Ovary (tissue), 7 donors: ENCODE measurements at regions not wholly inside any gene's neighbourhood (a gene's known extent, or its start where the extent isn't known, plus 50 kb on each side); places are given as distances from the start of the nearest gene placed in this dataset.

Experiments used
- DNase-seq, 5 donors: peaks; one replicate each; pipeline ENCODE4 v3.0.0-alpha.2; 2019 to 2020
- H3K27ac ChIP-seq, 2 donors: fragments of 200-600 bp; one replicate each; pipeline versions ENCODE4 v1.5.1 to v1.8.0; 2019 to 2022
- H3K27me3 ChIP-seq: fragments of 200-600 bp; one replicate; pipeline ENCODE4 v1.8.0; 2022
- H3K36me3 ChIP-seq: fragments of 200-600 bp; sonication (generic); one replicate; pipeline ENCODE4 v1.5.1; 2019
- H3K4me1 ChIP-seq: one replicate; pipeline ENCODE4 v1.8.1; 2013; ENCODE audit warnings: mild to moderate bottlenecking, moderate library complexity; ENCODE audit not compliant: insufficient read depth
- H3K4me3 ChIP-seq: fragments of 200-600 bp; sonication (generic); one replicate; pipeline ENCODE4 v1.5.1; 2017
- H3K9me3 ChIP-seq, 2 donors: fragments of 200-600 bp in 1 of 2; sonication (generic) in 1 of 2; one replicate each; pipeline versions ENCODE4 v1.5.1 to v1.8.1; 2013 to 2019; ENCODE audit warnings: mild to moderate bottlenecking in 1 of 2, moderate library complexity in 1 of 2
- EP300 ChIP-seq: sonication (generic); formaldehyde crosslinking; IDR thresholded peaks from one replicate; pipeline ENCODE4 v1.6.1; 2017; ENCODE audit warnings: antibody characterized with exemption
- POLR2A ChIP-seq: fragments of 450-650 bp; IDR thresholded peaks from one replicate; pipeline ENCODE4 v1.6.1; 2017; ENCODE audit warnings: antibody characterized with exemption, mild to moderate bottlenecking, moderate library complexity
- WGBS, 3 donors: extraction: QIAGEN DNeasy Blood & Tissue Kit in 1 of 3; methylation state at CpG; one replicate each; pipeline versions ENCODE4 v1.1.5 to v1.1.7; 2013 to 2017; 5-methylcytosine and 5-hydroxymethylcytosine counted together
- intact Hi-C, 4 donors: fragments of 100-400 bp; cut with DNase I; formaldehyde crosslinking; loops; one replicate each; pipeline versions ENCODE4 v1.11.0 to v1.15.1; 2022 to 2023
- TF ChIP-seq, protein P1 (sequence below), 3 donors: fragments of 450-650 bp in 2 of 3; fragments of 200-600 bp in 1 of 3; IDR thresholded peaks; one replicate each; pipeline versions ENCODE4 v1.5.1 to v1.8.0; 2016 to 2022; ENCODE audit warnings: antibody characterized with exemption in 3 of 3, mild to moderate bottlenecking in 1 of 3
- donor health status: DM: no; HTN: no; CAD: no; lungs with moderate emphysema.
- donor health status: DM: no; HTN: no; CAD: no.
- donor health status: Bipolar disorder and iron deficiency.
- donor health status: DM: no; HTN: no; CAD: no.
- donor health status: DM: yes; HTN: yes; CAD: no.

DNA sequence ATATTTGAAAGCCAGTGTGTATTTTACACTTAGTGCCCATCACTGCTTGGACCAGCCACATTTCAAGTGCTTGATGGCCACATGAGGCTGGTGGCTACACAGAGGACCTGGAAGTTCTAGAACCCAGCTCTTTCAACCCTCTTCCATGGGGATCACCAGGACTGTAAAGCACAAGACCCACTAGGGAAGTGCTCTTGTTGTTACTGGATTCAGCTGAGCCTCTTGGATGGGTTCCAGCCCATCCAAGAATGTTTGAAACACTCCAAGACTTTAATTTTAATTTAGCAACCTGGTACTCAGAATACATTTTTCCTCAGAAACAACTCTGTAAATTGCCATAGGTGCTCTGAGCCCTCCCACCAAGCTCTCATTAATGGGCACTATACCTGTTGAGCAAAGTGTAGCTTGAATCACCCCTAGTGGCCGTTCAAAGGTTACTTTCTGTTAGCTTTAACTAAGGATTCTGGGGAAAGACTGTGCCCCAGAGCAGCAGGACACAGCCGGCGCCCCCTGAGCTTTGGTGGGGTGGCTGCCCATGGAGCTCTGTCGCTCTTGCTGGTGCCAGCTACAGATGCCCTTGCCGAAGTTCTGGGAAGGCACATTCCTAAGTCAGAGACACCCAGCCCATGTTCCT lies 212.4 kb downstream of the HSD17B3 start:
- 85 to 87% (median 85%) methylated on average over 5 of the region's 5 CpGs for WGBS, 3 donors
- Histone ChIP-seq H3K4me3 (no peak overlapping the region), H3K27me3 (no peaks in the 10 kb centered on the region), H3K27ac (no peak overlapping the region), H3K36me3 (no peaks in the 10 kb centered on the region), H3K9me3 (no peaks in the 10 kb centered on the region), H3K4me1 (no peaks in the 10 kb centered on the region)
- TF ChIP-seq EP300 = no peak
- no peak for TF ChIP-seq POLR2A
- TF ChIP-seq, protein P1, sequence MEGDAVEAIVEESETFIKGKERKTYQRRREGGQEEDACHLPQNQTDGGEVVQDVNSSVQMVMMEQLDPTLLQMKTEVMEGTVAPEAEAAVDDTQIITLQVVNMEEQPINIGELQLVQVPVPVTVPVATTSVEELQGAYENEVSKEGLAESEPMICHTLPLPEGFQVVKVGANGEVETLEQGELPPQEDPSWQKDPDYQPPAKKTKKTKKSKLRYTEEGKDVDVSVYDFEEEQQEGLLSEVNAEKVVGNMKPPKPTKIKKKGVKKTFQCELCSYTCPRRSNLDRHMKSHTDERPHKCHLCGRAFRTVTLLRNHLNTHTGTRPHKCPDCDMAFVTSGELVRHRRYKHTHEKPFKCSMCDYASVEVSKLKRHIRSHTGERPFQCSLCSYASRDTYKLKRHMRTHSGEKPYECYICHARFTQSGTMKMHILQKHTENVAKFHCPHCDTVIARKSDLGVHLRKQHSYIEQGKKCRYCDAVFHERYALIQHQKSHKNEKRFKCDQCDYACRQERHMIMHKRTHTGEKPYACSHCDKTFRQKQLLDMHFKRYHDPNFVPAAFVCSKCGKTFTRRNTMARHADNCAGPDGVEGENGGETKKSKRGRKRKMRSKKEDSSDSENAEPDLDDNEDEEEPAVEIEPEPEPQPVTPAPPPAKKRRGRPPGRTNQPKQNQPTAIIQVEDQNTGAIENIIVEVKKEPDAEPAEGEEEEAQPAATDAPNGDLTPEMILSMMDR (IDR thresholded peaks at IDR 0.05) = no peak
- no peak for DNase-seq
- intact Hi-C loops = loop anchor here in 1 of 4 donors (5.0 kb wide), 1 partner anchor 83 kb away; no protein-coding TSS in a partner anchor

DNA sequence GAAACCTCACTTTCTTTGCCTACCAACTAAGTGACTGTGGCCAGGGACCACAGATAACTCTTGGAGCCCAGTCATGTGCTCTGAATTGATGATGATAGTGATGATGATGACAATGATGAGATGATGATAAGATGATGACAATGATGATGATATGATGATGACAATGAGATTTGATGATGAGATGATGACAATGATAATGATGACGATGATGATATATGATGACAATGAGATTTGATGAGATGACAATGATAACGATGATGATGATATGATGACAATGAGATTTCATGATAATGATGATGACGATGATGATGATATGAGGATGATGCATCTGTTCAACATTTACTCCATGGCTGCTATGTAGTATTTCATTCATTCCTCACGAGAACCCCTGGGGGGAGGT lies 213.0 kb downstream of the ERCC6L2 start:
- no peak for DNase-seq
- intact Hi-C loops = loop anchor here in 1 of 4 donors (5.0 kb wide), 1 partner anchor 84 kb away; no protein-coding TSS in a partner anchor
- Histone ChIP-seq H3K9me3 (no peaks in the 10 kb centered on the region), H3K36me3 (no peaks in the 10 kb centered on the region), H3K4me3 (no peak overlapping the region), H3K4me1 (no peaks in the 10 kb centered on the region), H3K27ac (no peak overlapping the region), H3K27me3 (no peaks in the 10 kb centered on the region)
- WGBS, 3 donors = 87 to 97% (median 94%) methylated on average over 4 of the region's 4 CpGs
- TF ChIP-seq POLR2A = no peak

DNA sequence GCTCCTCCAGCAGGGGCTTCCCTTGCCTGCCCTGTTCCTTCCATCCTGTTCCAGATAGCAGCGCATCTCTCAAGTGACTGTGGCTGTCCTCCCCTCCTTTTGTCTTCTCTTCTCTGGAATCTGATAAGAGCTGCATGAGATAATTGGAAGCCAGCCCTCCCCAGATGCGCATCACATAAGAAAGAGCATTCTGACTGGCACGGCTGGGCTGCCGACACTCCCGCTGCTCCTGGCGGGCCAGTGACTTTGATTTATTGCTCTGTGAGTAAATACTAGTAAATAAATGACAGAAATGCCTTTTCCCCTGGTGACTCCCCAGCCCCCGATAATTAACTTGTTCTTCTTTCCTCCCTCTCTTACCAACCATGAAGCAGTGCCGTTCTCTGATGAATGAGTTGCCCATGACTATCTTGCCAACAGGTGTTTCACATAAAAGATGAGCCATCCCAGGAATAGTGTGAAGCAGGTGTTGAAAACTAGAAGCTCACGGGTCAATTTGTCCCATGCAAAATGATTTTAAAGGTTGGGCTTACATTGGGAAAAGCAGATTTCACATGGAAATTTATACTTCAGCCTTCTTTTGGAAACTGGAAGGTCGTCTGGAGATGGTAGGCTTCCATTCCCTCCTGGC lies 212.3 kb downstream of the ERCC6L2 start:
- Histone ChIP-seq H3K4me1 (no peaks in the 10 kb centered on the region), H3K27ac (no peak overlapping the region), H3K27me3 (no peaks in the 10 kb centered on the region), H3K9me3 (no peaks in the 10 kb centered on the region), H3K4me3 (no peak overlapping the region), H3K36me3 (no peaks in the 10 kb centered on the region)
- no peak for TF ChIP-seq POLR2A
- TF ChIP-seq, protein P1 (IDR thresholded peaks at IDR 0.05) = no peak
- TF ChIP-seq EP300 = no peak
- DNase-seq = no peak
- WGBS, 3 donors = 60 to 77% (median 75%) methylated on average over 10 of the region's 10 CpGs
- intact Hi-C loops = loop anchor here in 1 of 4 donors (5.0 kb wide), 1 partner anchor 85 kb away; no protein-coding TSS in a partner anchor

DNA sequence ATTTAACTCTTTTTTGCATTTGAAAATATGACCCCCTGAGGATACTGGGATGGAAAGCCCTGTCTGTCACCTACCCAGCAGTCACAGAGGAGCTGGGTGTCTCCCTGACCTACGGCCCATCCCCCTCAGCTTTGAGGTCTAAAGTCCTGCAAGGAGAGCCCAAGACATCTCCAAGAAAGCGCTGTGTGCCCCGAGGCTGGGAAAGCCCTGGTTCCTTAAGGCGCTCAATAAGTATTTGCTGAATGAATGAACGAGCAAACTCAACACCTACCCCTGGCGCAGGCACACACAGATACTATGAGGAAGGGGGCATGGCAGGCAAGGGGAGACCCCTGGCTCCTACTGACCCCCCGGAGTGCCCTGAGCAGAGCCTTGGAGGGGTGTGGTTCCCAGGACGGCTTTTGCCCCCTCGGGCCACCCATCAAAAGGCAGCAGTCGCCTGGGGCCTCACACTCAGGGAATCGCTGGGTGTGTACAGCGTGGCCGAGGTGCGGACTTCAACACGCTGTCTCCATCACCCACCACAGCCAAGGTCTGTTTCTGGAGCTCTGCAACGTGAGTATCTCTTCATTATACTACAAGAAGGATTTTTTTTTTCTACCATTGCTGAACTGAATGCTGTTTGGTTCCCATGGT lies 211.6 kb downstream of the ERCC6L2 start:
- no peaks in the 10 kb centered on the region for H3K4me1 ChIP-seq
- intact Hi-C loops = loop anchor here in 1 of 4 donors (5.0 kb wide), 1 partner anchor 85 kb away; no protein-coding TSS in a partner anchor
- H3K36me3 ChIP-seq = no peaks in the 10 kb centered on the region
- TF ChIP-seq EP300 (no peak), POLR2A (no peak)
- TF ChIP-seq, protein P1 (IDR thresholded peaks at IDR 0.05) = no peak
- no peaks in the 10 kb centered on the region for H3K9me3 ChIP-seq
- WGBS, 3 donors = 77 to 86% (median 80%) methylated on average over 16 of the region's 16 CpGs
- DNase-seq = no peak
- H3K27me3 ChIP-seq = no peaks in the 10 kb centered on the region
- no peak overlapping the region for H3K4me3 ChIP-seq
- H3K27ac ChIP-seq = no peak overlapping the region
